ENCODE measurements at regions not wholly inside any gene's neighbourhood (a gene's known extent, or its start where the extent isn't known, plus 50 kb on each side); places are given as distances from the start of the nearest gene placed in this dataset.

- Histone ChIP-seq H3K4me2 (ENCODE audit: low read depth, low read length, poor library complexity, severe bottlenecking) (no peak overlapping the region), H3K36me3 (ENCODE audit: insufficient read depth, low read length) (no peaks in the 10 kb centered on the region), H3K4me3 (ENCODE audit: low read length, poor library complexity, severe bottlenecking) (no peak overlapping the region), H3F3A (ENCODE audit: low read depth) (no peaks in the 10 kb centered on the region), H3K4me1 (ENCODE audit: insufficient read depth, low read length, poor library complexity, severe bottlenecking) (no peaks in the 10 kb centered on the region), H2AFZ (ENCODE audit: low read length) (no peak overlapping the region), H3K27me3 (ENCODE audit: insufficient read depth, low read length, poor library complexity, severe bottlenecking) (no peaks in the 10 kb centered on the region), H4K20me1 (ENCODE audit: insufficient read depth, low read length, poor library complexity, severe bottlenecking) (no peaks in the 10 kb centered on the region), H3K9ac (ENCODE audit: low read depth, low read length, poor library complexity, severe bottlenecking) (no peak overlapping the region), H3K9me3 (ENCODE audit: insufficient read depth, low read depth, low read length) (no peaks in the 10 kb centered on the region; the same call in 1 of the 2 replicates), H3K9me2 (replicated peaks; ENCODE audit: low read depth, low read length) (no peaks in the 10 kb centered on the region), H3K79me2 (ENCODE audit: insufficient read depth, low read length) (no peaks in the 10 kb centered on the region)
- TF ChIP-seq, protein P1, sequence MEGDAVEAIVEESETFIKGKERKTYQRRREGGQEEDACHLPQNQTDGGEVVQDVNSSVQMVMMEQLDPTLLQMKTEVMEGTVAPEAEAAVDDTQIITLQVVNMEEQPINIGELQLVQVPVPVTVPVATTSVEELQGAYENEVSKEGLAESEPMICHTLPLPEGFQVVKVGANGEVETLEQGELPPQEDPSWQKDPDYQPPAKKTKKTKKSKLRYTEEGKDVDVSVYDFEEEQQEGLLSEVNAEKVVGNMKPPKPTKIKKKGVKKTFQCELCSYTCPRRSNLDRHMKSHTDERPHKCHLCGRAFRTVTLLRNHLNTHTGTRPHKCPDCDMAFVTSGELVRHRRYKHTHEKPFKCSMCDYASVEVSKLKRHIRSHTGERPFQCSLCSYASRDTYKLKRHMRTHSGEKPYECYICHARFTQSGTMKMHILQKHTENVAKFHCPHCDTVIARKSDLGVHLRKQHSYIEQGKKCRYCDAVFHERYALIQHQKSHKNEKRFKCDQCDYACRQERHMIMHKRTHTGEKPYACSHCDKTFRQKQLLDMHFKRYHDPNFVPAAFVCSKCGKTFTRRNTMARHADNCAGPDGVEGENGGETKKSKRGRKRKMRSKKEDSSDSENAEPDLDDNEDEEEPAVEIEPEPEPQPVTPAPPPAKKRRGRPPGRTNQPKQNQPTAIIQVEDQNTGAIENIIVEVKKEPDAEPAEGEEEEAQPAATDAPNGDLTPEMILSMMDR (conservative IDR thresholded peaks at IDR 0.05; ENCODE audit: low read length): no peak
- no peak for TF ChIP-seq EZH2phosphoT487 (IDR thresholded peaks at IDR 0.05; ENCODE audit: borderline replicate concordance)
Observed at GRCh38 chr17:70577456-70577855, 408.1 kb downstream of the KCNJ2 start.

- Histone ChIP-seq H3K9me3 (ENCODE audit: insufficient read depth, low read depth, low read length) (no peaks in the 10 kb centered on the region; the same call in 1 of the 2 replicates), H3K9ac (ENCODE audit: low read depth, low read length, poor library complexity, severe bottlenecking) (no peak overlapping the region), H3K4me3 (ENCODE audit: low read length, poor library complexity, severe bottlenecking) (no peak overlapping the region), H3K9me2 (replicated peaks; ENCODE audit: low read depth, low read length) (no peaks in the 10 kb centered on the region), H4K20me1 (ENCODE audit: insufficient read depth, low read length, poor library complexity, severe bottlenecking) (no peaks in the 10 kb centered on the region), H3K4me1 (ENCODE audit: insufficient read depth, low read length, poor library complexity, severe bottlenecking) (no peaks in the 10 kb centered on the region), H2AFZ (ENCODE audit: low read length) (no peak overlapping the region), H3K79me2 (ENCODE audit: insufficient read depth, low read length) (no peaks in the 10 kb centered on the region), H3K27me3 (ENCODE audit: insufficient read depth, low read length, poor library complexity, severe bottlenecking) (no peaks in the 10 kb centered on the region), H3K4me2 (ENCODE audit: low read depth, low read length, poor library complexity, severe bottlenecking) (no peak overlapping the region), H3F3A (ENCODE audit: low read depth) (no peaks in the 10 kb centered on the region), H3K36me3 (ENCODE audit: insufficient read depth, low read length) (no peaks in the 10 kb centered on the region)
- TF ChIP-seq, protein P1 (conservative IDR thresholded peaks at IDR 0.05; ENCODE audit: low read length): no peak
- no peak for TF ChIP-seq EZH2phosphoT487 (IDR thresholded peaks at IDR 0.05; ENCODE audit: borderline replicate concordance)
Observed at GRCh38 chr17:70581459-70581858, 412.1 kb downstream of the KCNJ2 start.

DNA sequence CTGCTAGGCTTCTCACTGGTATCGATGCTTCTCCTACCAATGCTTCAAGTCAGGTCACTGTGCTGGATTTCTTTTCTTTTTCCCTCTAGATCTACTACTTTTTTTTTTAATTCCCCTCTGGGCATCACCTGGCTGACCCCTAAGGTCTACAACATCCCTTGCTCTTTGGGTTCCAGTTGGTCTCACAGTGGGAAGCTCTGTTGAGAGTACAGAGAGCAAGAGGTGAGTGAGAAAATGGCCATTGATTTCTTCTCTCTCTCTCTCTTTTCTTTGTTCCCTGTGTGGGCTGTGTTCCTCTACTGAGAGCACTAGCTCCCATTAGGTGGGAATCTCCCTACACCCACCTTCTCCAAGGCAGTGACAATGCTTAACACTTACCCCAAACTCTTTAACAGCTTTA is 413.4 kb downstream of the KCNJ2 start:
- H3K9me3 ChIP-seq (ENCODE audit: insufficient read depth, low read depth, low read length): no peaks in the 10 kb centered on the region
- no peaks in the 10 kb centered on the region for H3K4me1 ChIP-seq (ENCODE audit: insufficient read depth, low read length, poor library complexity, severe bottlenecking)
- H3F3A ChIP-seq (ENCODE audit: low read depth): no peaks in the 10 kb centered on the region
- H3K27me3 ChIP-seq (ENCODE audit: insufficient read depth, low read length, poor library complexity, severe bottlenecking): no peaks in the 10 kb centered on the region
- H3K4me2 ChIP-seq (ENCODE audit: low read depth, low read length, poor library complexity, severe bottlenecking): no peak overlapping the region
- no peaks in the 10 kb centered on the region for H3K36me3 ChIP-seq (ENCODE audit: insufficient read depth, low read length)
- no peaks in the 10 kb centered on the region for H4K20me1 ChIP-seq (ENCODE audit: insufficient read depth, low read length, poor library complexity, severe bottlenecking)
- no peak for TF ChIP-seq EZH2phosphoT487 (IDR thresholded peaks at IDR 0.05; ENCODE audit: borderline replicate concordance)
- TF ChIP-seq, protein P1 (conservative IDR thresholded peaks at IDR 0.05; ENCODE audit: low read length): no peak
- H3K9ac ChIP-seq (ENCODE audit: low read depth, low read length, poor library complexity, severe bottlenecking): no peak overlapping the region
- H3K4me3 ChIP-seq (ENCODE audit: low read length, poor library complexity, severe bottlenecking): no peak overlapping the region
- H2AFZ ChIP-seq (ENCODE audit: low read length): no peak overlapping the region
- no peaks in the 10 kb centered on the region for H3K9me2 ChIP-seq (replicated peaks; ENCODE audit: low read depth, low read length)
- no peaks in the 10 kb centered on the region for H3K79me2 ChIP-seq (ENCODE audit: insufficient read depth, low read length)

All from Loucy (cell line).